HCT116 (cell line): ENCODE measurements at regions not wholly inside any gene's neighbourhood (a gene's known extent, or its start where the extent isn't known, plus 50 kb on each side); places are given as distances from the start of the nearest gene placed in this dataset.

Experiments used
- CBX3 ChIP-seq: IDR thresholded peaks from 2 replicates; pipeline ENCODE4 v1.6.1; 2012; ENCODE audit warnings: low read depth
- CTCF ChIP-seq, 3 experiments: fragments of 200-600 bp in 1 of 3; sonication (generic) in 1 of 3; IDR thresholded peaks in 2 of 3; conservative IDR thresholded peaks in 1 of 3; 2 replicates each; pipeline ENCODE4 v1.5.1; 2012 to 2017; ENCODE audit warnings: low read depth in 2 of 3, low read length in 2 of 3, antibody characterized with exemption in 1 of 3, borderline replicate concordance in 1 of 3, control low read depth in 1 of 3, mild to moderate bottlenecking in 1 of 3, mixed read lengths in 1 of 3, mixed run types in 1 of 3, moderate library complexity in 1 of 3; ENCODE audit not compliant: insufficient read depth in 1 of 3
- EZH2 ChIP-seq: fragments of 200-600 bp; sonication (generic); IDR thresholded peaks from 2 replicates; pipeline ENCODE4 v1.6.1; 2017; ENCODE audit warnings: antibody characterized with exemption, mixed run types
- SIN3A ChIP-seq: IDR thresholded peaks from 2 replicates; pipeline ENCODE4 v1.6.1; 2012; ENCODE audit warnings: low read depth

- no peak for TF ChIP-seq CTCF (IDR thresholded peaks at IDR 0.05 in 2 of 3, conservative IDR thresholded peaks at IDR 0.05 in 1 of 3; ENCODE audit: borderline replicate concordance in 1 of 3, insufficient read depth in 1 of 3, low read depth in 2 of 3, low read length in 2 of 3)
- no peak for TF ChIP-seq EZH2
- no peak for TF ChIP-seq SIN3A
- TF ChIP-seq CBX3 = no peak
Measured at GRCh38 chr17:70859829-70860228, 690.5 kb downstream of the KCNJ2 start.
